Nephron progenitor cell (in vitro differentiated cells): ENCODE measurements at regions not wholly inside any gene's neighbourhood (a gene's known extent, or its start where the extent isn't known, plus 50 kb on each side); places are given as distances from the start of the nearest gene placed in this dataset.
"Not testable (repeated sequence)": the region's sequence is repeated elsewhere in the genome, so short reads cannot be mapped to it uniquely, and the experiment has no call there.

Experiments
- DNase-seq: peaks from one replicate; pipeline ENCODE4 v3.0.0; 2021
- H3K27ac Mint-ChIP-seq: 2 replicates; pipeline ENCODE4 v1.8.0; 2021; ENCODE audit warnings: mild to moderate bottlenecking, moderate library complexity, mixed read lengths
- H3K27me3 Mint-ChIP-seq: 2 replicates; pipeline ENCODE4 v1.8.0; 2021; ENCODE audit warnings: mild to moderate bottlenecking, low read depth, mixed read lengths; ENCODE audit not compliant: poor library complexity
- H3K36me3 Mint-ChIP-seq: 2 replicates; pipeline ENCODE4 v1.8.0; 2021; ENCODE audit warnings: low read depth, mixed read lengths
- H3K4me1 Mint-ChIP-seq: 2 replicates; pipeline ENCODE4 v1.8.0; 2021; ENCODE audit warnings: mixed read lengths
- H3K4me3 Mint-ChIP-seq: 2 replicates; pipeline ENCODE4 v1.8.0; 2021; ENCODE audit warnings: mild to moderate bottlenecking, moderate library complexity, mixed read lengths
- H3K9me3 Mint-ChIP-seq: 2 replicates; pipeline ENCODE4 v1.8.0; 2021; ENCODE audit warnings: mild to moderate bottlenecking, moderate library complexity, mixed read lengths
- CTCF ChIP-seq: fragments of 200-600 bp; sonication (generic); IDR thresholded peaks from 2 replicates; pipeline ENCODE4 v1.5.0; 2021; ENCODE audit warnings: antibody characterized with exemption

- not testable (repeated sequence) for H3K36me3 Mint-ChIP-seq, H3K27me3 Mint-ChIP-seq, DNase-seq, H3K4me3 Mint-ChIP-seq, H3K4me1 Mint-ChIP-seq, H3K27ac Mint-ChIP-seq
- peaks cover 18% of the 10 kb centered on the region for H3K9me3 Mint-ChIP-seq
These were observed 76.5 kb upstream of the LINC00632 start for GRCh38 chrX:140633105-140633504.

DNA sequence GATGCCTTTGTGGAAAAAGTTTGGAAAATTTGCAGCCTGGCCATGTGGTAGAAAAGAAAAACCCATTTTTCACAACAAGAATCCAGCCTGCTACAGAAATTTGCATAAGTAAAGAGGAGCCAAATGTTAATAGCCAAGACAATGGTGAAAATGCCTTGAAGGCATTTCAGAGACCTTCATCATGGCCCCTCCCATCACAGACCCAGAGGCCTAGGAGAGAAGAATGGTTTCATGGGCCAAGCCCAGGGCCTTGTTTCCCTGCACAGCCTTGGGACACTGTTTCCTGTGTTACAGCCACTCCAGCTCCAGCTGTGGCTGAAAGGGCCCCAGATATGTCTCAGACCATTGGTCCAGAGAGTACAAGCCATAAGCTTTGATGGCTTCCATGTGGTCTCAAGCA is 101.4 kb upstream of the LINC00632 start:
- Mint-ChIP-seq H3K4me3 (no peak overlapping the region), H3K27ac (no peak overlapping the region), H3K36me3 (no peaks in the 10 kb centered on the region), H3K9me3 (no peaks in the 10 kb centered on the region), H3K27me3 (no peaks in the 10 kb centered on the region), H3K4me1 (no peaks in the 10 kb centered on the region)
- no peak for TF ChIP-seq CTCF
- DNase-seq: no peak

GRCh38 chrX:140602140-140602539 is 97.3 kb upstream of the SOX3 start:
- no peaks in the 10 kb centered on the region for H3K9me3 Mint-ChIP-seq
- DNase-seq: no peak
- no peaks in the 10 kb centered on the region for H3K36me3 Mint-ChIP-seq
- H3K27ac Mint-ChIP-seq: no peak overlapping the region
- no peak overlapping the region for H3K4me3 Mint-ChIP-seq
- peaks cover 3% of the 10 kb centered on the region for H3K27me3 Mint-ChIP-seq
- no peak for TF ChIP-seq CTCF
- H3K4me1 Mint-ChIP-seq: no peaks in the 10 kb centered on the region

GRCh38 chrX:140599851-140600250 is 95.0 kb upstream of the SOX3 start:
- no peak for DNase-seq
- no peaks in the 10 kb centered on the region for H3K9me3 Mint-ChIP-seq
- no peaks in the 10 kb centered on the region for H3K4me1 Mint-ChIP-seq
- H3K36me3 Mint-ChIP-seq: no peaks in the 10 kb centered on the region
- TF ChIP-seq CTCF: no peak
- H3K27me3 Mint-ChIP-seq: peaks cover 7% of the 10 kb centered on the region
- no peak overlapping the region for H3K4me3 Mint-ChIP-seq
- no peak overlapping the region for H3K27ac Mint-ChIP-seq

DNA sequence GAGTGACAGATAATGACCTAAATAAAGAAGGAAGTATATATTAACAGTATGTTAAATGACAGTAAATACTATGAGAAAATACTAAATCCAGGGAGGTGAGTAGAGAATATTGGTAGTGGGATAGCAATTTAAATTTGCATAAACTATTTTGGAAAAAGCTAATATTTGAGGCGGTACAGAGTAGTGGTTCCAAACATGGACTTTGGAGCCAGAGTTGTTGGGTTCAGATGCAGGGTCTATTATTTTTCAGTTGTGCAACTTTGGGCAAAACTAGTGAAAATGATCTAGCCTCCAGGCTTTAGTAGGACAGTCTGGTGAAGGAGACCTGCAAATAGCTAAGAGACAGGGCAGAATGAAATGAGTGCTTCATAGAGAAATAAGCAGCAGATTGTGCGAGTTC is 84.8 kb upstream of the SOX3 start:
- H3K36me3 Mint-ChIP-seq: no peaks in the 10 kb centered on the region
- no peak overlapping the region for H3K4me3 Mint-ChIP-seq
- no peaks in the 10 kb centered on the region for H3K4me1 Mint-ChIP-seq
- H3K27me3 Mint-ChIP-seq: peaks cover 7% of the 10 kb centered on the region
- DNase-seq: no peak
- no peak overlapping the region for H3K27ac Mint-ChIP-seq
- H3K9me3 Mint-ChIP-seq: no peaks in the 10 kb centered on the region
- no peak for TF ChIP-seq CTCF

DNA sequence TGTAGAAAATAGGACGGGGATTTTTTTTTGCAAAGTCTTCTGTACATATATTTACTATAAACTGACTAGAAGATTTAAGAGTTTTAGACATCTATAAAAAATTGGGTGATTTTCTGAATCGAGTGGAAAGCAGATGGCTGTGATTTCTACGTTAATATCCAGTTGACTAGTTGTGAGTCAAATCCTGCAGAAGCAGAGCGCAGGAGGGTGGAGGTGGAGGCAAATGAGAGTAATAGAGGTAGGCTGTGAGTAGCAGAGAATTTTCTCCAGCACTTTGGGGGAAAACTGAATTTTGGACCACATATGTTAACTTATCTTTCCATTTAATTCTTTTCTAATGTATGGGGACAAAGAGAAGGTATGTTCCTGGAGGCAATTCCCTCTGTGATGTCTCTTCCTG is 82.1 kb upstream of the SOX3 start:
- no peak overlapping the region for H3K4me3 Mint-ChIP-seq
- no peak for DNase-seq
- H3K9me3 Mint-ChIP-seq: no peaks in the 10 kb centered on the region
- no peak for TF ChIP-seq CTCF
- no peak overlapping the region for H3K27ac Mint-ChIP-seq
- H3K27me3 Mint-ChIP-seq: peaks cover 11% of the 10 kb centered on the region
- no peaks in the 10 kb centered on the region for H3K4me1 Mint-ChIP-seq
- H3K36me3 Mint-ChIP-seq: no peaks in the 10 kb centered on the region
